ENCODE measurements at regions not wholly inside any gene's neighbourhood (a gene's known extent, or its start where the extent isn't known, plus 50 kb on each side); places are given as distances from the start of the nearest gene placed in this dataset.

- Histone ChIP-seq H3K27me3 (ENCODE audit: insufficient read depth) (no peaks in the 10 kb centered on the region), H3K4me3 (no peak overlapping the region), H3K36me3 (ENCODE audit: insufficient read depth) (no peaks in the 10 kb centered on the region), H3K4me1 (ENCODE audit: insufficient read depth) (peaks cover 6% of the 10 kb centered on the region; the same call in 1 of the 2 replicates), H4K20me1 (replicated peaks; ENCODE audit: insufficient read depth) (no peaks in the 10 kb centered on the region), H3K4me2 (no peak overlapping the region), H2AFZ (no peak overlapping the region), H3F3A (replicated peaks; ENCODE audit: low read depth) (no peaks in the 10 kb centered on the region), H3K9me2 (ENCODE audit: insufficient read depth) (no peaks in the 10 kb centered on the region), H3K27ac (ENCODE audit: low read depth) (no peak overlapping the region), H3K79me2 (replicated peaks; ENCODE audit: insufficient read depth) (no peaks in the 10 kb centered on the region)
- H3K4me1 Mint-ChIP-seq: peaks cover 17% of the 10 kb centered on the region
- H3K27me3 Mint-ChIP-seq (ENCODE audit: insufficient read depth, low read depth, poor library complexity): peaks cover 2% of the 10 kb centered on the region
- H3K27ac Mint-ChIP-seq: no peak overlapping the region
- no peaks in the 10 kb centered on the region; the same call in 2 of the 3 replicates for H3K9me3 Mint-ChIP-seq
- no peak overlapping the region for H3K4me3 Mint-ChIP-seq
- DNase-seq (ENCODE audit: low spot score): no peak
- TF ChIP-seq, protein P1, sequence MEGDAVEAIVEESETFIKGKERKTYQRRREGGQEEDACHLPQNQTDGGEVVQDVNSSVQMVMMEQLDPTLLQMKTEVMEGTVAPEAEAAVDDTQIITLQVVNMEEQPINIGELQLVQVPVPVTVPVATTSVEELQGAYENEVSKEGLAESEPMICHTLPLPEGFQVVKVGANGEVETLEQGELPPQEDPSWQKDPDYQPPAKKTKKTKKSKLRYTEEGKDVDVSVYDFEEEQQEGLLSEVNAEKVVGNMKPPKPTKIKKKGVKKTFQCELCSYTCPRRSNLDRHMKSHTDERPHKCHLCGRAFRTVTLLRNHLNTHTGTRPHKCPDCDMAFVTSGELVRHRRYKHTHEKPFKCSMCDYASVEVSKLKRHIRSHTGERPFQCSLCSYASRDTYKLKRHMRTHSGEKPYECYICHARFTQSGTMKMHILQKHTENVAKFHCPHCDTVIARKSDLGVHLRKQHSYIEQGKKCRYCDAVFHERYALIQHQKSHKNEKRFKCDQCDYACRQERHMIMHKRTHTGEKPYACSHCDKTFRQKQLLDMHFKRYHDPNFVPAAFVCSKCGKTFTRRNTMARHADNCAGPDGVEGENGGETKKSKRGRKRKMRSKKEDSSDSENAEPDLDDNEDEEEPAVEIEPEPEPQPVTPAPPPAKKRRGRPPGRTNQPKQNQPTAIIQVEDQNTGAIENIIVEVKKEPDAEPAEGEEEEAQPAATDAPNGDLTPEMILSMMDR (conservative IDR thresholded peaks at IDR 0.05; ENCODE audit: low read depth in 2 of 2): no peak
- TF ChIP-seq REST (IDR thresholded peaks at IDR 0.05; ENCODE audit: unreplicated experiment): no peak
- TF ChIP-seq EZH2phosphoT487 (IDR thresholded peaks at IDR 0.05; ENCODE audit: unreplicated experiment): no peak
- TF ChIP-seq CREB1 (CRISPR knock-in tag; IDR thresholded peaks at IDR 0.05; ENCODE audit: low read depth): no peak
- TF ChIP-seq, protein P2, sequence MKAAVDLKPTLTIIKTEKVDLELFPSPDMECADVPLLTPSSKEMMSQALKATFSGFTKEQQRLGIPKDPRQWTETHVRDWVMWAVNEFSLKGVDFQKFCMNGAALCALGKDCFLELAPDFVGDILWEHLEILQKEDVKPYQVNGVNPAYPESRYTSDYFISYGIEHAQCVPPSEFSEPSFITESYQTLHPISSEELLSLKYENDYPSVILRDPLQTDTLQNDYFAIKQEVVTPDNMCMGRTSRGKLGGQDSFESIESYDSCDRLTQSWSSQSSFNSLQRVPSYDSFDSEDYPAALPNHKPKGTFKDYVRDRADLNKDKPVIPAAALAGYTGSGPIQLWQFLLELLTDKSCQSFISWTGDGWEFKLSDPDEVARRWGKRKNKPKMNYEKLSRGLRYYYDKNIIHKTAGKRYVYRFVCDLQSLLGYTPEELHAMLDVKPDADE (IDR thresholded peaks at IDR 0.05): no peak
- TF ChIP-seq ZNF114 (CRISPR knock-in tag; IDR thresholded peaks at IDR 0.05): no peak
- no peak for TF ChIP-seq NANOG (IDR thresholded peaks at IDR 0.05; ENCODE audit: borderline replicate concordance)
- TF ChIP-seq POLR2AphosphoS5 (IDR thresholded peaks at IDR 0.05; ENCODE audit: low read depth): no peak
- TF ChIP-seq, protein P3, sequence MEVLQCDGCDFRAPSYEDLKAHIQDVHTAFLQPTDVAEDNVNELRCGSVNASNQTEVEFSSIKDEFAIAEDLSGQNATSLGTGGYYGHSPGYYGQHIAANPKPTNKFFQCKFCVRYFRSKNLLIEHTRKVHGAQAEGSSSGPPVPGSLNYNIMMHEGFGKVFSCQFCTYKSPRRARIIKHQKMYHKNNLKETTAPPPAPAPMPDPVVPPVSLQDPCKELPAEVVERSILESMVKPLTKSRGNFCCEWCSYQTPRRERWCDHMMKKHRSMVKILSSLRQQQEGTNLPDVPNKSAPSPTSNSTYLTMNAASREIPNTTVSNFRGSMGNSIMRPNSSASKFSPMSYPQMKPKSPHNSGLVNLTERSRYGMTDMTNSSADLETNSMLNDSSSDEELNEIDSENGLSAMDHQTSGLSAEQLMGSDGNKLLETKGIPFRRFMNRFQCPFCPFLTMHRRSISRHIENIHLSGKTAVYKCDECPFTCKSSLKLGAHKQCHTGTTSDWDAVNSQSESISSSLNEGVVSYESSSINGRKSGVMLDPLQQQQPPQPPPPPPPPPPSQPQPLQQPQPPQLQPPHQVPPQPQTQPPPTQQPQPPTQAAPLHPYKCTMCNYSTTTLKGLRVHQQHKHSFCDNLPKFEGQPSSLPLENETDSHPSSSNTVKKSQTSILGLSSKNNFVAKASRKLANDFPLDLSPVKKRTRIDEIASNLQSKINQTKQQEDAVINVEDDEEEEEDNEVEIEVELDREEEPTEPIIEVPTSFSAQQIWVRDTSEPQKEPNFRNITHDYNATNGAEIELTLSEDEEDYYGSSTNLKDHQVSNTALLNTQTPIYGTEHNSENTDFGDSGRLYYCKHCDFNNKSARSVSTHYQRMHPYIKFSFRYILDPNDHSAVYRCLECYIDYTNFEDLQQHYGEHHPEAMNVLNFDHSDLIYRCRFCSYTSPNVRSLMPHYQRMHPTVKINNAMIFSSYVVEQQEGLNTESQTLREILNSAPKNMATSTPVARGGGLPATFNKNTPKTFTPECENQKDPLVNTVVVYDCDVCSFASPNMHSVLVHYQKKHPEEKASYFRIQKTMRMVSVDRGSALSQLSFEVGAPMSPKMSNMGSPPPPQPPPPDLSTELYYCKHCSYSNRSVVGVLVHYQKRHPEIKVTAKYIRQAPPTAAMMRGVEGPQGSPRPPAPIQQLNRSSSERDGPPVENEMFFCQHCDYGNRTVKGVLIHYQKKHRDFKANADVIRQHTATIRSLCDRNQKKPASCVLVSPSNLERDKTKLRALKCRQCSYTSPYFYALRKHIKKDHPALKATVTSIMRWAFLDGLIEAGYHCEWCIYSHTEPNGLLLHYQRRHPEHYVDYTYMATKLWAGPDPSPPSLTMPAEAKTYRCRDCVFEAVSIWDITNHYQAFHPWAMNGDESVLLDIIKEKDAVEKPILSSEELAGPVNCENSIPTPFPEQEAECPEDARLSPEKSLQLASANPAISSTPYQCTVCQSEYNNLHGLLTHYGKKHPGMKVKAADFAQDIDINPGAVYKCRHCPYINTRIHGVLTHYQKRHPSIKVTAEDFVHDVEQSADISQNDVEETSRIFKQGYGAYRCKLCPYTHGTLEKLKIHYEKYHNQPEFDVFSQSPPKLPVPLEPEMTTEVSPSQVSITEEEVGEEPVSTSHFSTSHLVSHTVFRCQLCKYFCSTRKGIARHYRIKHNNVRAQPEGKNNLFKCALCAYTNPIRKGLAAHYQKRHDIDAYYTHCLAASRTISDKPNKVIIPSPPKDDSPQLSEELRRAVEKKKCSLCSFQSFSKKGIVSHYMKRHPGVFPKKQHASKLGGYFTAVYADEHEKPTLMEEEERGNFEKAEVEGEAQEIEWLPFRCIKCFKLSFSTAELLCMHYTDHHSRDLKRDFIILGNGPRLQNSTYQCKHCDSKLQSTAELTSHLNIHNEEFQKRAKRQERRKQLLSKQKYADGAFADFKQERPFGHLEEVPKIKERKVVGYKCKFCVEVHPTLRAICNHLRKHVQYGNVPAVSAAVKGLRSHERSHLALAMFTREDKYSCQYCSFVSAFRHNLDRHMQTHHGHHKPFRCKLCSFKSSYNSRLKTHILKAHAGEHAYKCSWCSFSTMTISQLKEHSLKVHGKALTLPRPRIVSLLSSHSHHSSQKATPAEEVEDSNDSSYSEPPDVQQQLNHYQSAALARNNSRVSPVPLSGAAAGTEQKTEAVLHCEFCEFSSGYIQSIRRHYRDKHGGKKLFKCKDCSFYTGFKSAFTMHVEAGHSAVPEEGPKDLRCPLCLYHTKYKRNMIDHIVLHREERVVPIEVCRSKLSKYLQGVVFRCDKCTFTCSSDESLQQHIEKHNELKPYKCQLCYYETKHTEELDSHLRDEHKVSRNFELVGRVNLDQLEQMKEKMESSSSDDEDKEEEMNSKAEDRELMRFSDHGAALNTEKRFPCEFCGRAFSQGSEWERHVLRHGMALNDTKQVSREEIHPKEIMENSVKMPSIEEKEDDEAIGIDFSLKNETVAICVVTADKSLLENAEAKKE (CRISPR knock-in tag; IDR thresholded peaks at IDR 0.05): no peak
- no peak for TF ChIP-seq STAT1 (IDR thresholded peaks at IDR 0.05; ENCODE audit: unreplicated experiment)
- no peak for TF ChIP-seq EZH2 (IDR thresholded peaks at IDR 0.05; ENCODE audit: low read depth, unreplicated experiment)
- no peak for TF ChIP-seq JUNB (IDR thresholded peaks at IDR 0.05; ENCODE audit: unreplicated experiment)
- no peak for TF ChIP-seq ZNF331 (CRISPR knock-in tag; IDR thresholded peaks at IDR 0.05; ENCODE audit: low read depth)
- no peak for ATAC-seq
- H3K36me3 Mint-ChIP-seq (ENCODE audit: low read depth): no peaks in the 10 kb centered on the region
Measured at GRCh38 chr3:10721101-10721500, 94.9 kb upstream of the SLC6A11 start.
